MG63 (cell line): ENCODE measurements at regions not wholly inside any gene's neighbourhood (a gene's known extent, or its start where the extent isn't known, plus 50 kb on each side); places are given as distances from the start of the nearest gene placed in this dataset.

ENCODE experiments used
- DNase-seq: peaks from one replicate; pipeline ENCODE4 v3.0.0-alpha.2; 2020
- H3K27me3 ChIP-seq: fragments of 250-450 bp; sonication (Bioruptor Pico); 2 replicates; pipeline ENCODE4 v1.5.1; 2020; ENCODE audit warnings: mild to moderate bottlenecking, moderate library complexity
- H3K36me3 ChIP-seq: fragments of 250-450 bp; sonication (Bioruptor Pico); 2 replicates; pipeline ENCODE4 v1.5.1; 2020; ENCODE audit warnings: mild to moderate bottlenecking, moderate library complexity
- H3K4me3 ChIP-seq: fragments of 250-450 bp; sonication (Bioruptor Pico); 2 replicates; pipeline ENCODE4 v1.5.1; 2020; ENCODE audit warnings: mild to moderate bottlenecking, moderate library complexity
- H3K9me3 ChIP-seq: fragments of 250-450 bp; sonication (Bioruptor Pico); 2 replicates; pipeline ENCODE4 v1.5.1; 2020; ENCODE audit warnings: mild to moderate bottlenecking, moderate library complexity

GRCh38 chr2:204486321-204486720, 59.0 kb upstream of the PARD3B start:
- DNase-seq = no peak
- Histone ChIP-seq H3K27me3 (no peaks in the 10 kb centered on the region), H3K9me3 (no peaks in the 10 kb centered on the region), H3K4me3 (no peak overlapping the region), H3K36me3 (no peaks in the 10 kb centered on the region)

GRCh38 chr2:204486805-204487204, 58.5 kb upstream of the PARD3B start:
- no peak for DNase-seq
- H3K4me3 ChIP-seq = no peak overlapping the region

DNA sequence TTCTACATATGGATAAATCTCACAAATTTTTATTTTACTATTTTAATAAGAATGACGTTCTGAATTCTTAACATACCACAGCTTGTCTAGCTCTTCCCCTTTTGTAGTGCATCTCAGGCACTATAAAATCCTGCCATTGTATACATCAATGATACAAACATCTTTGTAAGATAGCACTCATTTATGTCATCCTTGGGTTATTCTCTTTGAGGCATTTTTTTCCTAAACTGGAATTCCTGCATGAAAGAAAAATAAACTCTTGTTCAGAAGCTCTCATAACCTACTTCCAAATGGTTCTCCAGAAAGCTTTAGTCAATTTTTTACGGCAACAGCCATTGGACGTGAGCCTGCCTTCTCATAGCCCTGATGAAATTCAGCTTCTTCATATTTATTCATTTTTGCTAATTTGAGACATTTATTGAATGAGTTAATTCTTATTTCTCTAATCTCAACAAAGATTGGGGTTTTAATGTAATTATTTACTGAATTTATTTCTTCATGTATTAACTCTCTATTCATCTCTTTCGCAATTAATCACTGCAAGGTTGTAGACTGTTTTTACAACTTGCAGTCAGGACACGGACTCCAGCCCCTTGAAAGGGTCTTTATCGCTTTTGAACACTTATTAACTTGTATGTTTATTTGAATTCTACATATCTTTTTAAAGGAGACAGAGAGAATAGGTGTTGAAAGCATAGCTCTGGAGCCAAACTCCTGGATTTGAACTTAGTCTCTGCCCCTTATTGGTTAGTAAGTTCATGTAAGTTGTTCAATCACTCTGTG, 57.6 kb upstream of the PARD3B start:
- H3K9me3 ChIP-seq = no peaks in the 10 kb centered on the region
- DNase-seq = peak; percentile 38
- no peaks in the 10 kb centered on the region for H3K27me3 ChIP-seq
- H3K36me3 ChIP-seq = no peaks in the 10 kb centered on the region
- no peak overlapping the region for H3K4me3 ChIP-seq

More at GRCh38 chr2:204486805-204487204, 58.5 kb upstream of the PARD3B start:
- Histone ChIP-seq H3K9me3 (no peaks in the 10 kb centered on the region), H3K36me3 (no peaks in the 10 kb centered on the region), H3K27me3 (no peaks in the 10 kb centered on the region)

DNA sequence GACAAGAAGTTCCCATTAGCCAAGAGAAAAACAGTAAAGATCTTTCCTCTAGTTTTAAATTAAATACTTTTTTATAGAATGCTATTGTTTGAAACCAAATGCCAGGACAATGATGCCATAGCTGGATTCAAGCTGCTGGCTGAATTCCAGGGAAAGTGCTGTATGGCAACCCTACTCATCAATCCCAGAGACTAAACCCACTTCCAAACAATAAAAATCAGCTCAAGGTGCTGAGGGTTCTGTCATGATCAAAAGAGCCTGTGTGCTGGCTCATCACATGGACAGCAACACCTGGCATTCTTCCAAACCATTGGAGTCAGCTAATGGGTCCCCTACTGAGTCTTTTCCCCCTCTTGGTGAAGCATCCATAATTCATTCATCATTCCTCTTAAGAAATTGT, 53.7 kb upstream of the PARD3B start:
- Histone ChIP-seq H3K36me3 (no peaks in the 10 kb centered on the region), H3K4me3 (no peak overlapping the region), H3K9me3 (no peaks in the 10 kb centered on the region), H3K27me3 (no peaks in the 10 kb centered on the region)
- DNase-seq = peak; percentile 75

GRCh38 chr2:204492417-204492816, 52.9 kb upstream of the PARD3B start:
- DNase-seq = no peak
- Histone ChIP-seq H3K4me3 (no peak overlapping the region), H3K27me3 (no peaks in the 10 kb centered on the region), H3K36me3 (no peaks in the 10 kb centered on the region), H3K9me3 (no peaks in the 10 kb centered on the region)

- no peak for DNase-seq
- Histone ChIP-seq H3K36me3 (no peaks in the 10 kb centered on the region), H3K9me3 (no peaks in the 10 kb centered on the region)
These were observed 50.6 kb upstream of the PARD3B start for GRCh38 chr2:204494681-204495080.

GRCh38 chr2:204495381-204495780, 49.9 kb upstream of the PARD3B start:
- no peak overlapping the region for H3K4me3 ChIP-seq
- DNase-seq = no peak
- H3K36me3 ChIP-seq = no peaks in the 10 kb centered on the region

More at GRCh38 chr2:204494681-204495080, 50.6 kb upstream of the PARD3B start:
- no peaks in the 10 kb centered on the region for H3K27me3 ChIP-seq
- no peak overlapping the region for H3K4me3 ChIP-seq

More at GRCh38 chr2:204495381-204495780, 49.9 kb upstream of the PARD3B start:
- Histone ChIP-seq H3K27me3 (no peaks in the 10 kb centered on the region), H3K9me3 (no peaks in the 10 kb centered on the region)
